Kidney epithelial cell (primary cell): ENCODE measurements at regions not wholly inside any gene's neighbourhood (a gene's known extent, or its start where the extent isn't known, plus 50 kb on each side); places are given as distances from the start of the nearest gene placed in this dataset.

Source experiments
- DNase-seq: peaks from one replicate; pipeline ENCODE4 v3.0.0-alpha.2; 2010; ENCODE audit warnings: low read depth
- H3K27me3 ChIP-seq: 2 replicates; pipeline ENCODE4 v1.6.0; 2011; ENCODE audit warnings: low read length; ENCODE audit not compliant: control insufficient read depth, insufficient read depth
- H3K36me3 ChIP-seq: 2 replicates; pipeline ENCODE4 v1.5.1; 2011; ENCODE audit warnings: low read length; ENCODE audit not compliant: control insufficient read depth, insufficient read depth
- H3K4me3 ChIP-seq: 2 replicates; pipeline ENCODE4 v1.5.1; 2011; ENCODE audit warnings: low read depth, mild to moderate bottlenecking, control low read depth, low read length
- TF ChIP-seq, protein P1 (sequence below): IDR thresholded peaks from 2 replicates; pipeline ENCODE4 v1.5.1; 2011; ENCODE audit warnings: mild to moderate bottlenecking, moderate library complexity, low read length, control low read depth, inconsistent platforms; ENCODE audit not compliant: insufficient read depth, poor library complexity, severe bottlenecking

DNA sequence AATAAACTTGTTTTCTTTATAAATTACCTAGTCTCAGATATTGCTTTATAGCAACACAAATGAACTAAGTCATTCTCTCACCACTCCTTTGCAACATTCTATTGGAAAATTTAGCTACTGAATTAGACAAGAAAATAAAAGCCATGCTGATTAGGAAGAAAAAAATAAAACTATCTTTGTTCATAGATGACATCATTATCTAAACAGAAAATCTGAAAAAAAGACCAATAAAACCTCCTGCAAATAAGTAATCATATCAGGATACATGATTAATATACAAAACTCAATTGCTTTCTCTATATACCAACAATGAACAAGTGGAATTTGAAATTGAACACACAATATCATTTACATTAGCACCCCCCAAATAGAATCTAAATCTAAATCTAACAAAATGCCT is 455.3 kb upstream of the KIF2A start:
- Histone ChIP-seq H3K36me3 (no peaks in the 10 kb centered on the region), H3K27me3 (no peaks in the 10 kb centered on the region), H3K4me3 (no peak overlapping the region)
- TF ChIP-seq, protein P1, sequence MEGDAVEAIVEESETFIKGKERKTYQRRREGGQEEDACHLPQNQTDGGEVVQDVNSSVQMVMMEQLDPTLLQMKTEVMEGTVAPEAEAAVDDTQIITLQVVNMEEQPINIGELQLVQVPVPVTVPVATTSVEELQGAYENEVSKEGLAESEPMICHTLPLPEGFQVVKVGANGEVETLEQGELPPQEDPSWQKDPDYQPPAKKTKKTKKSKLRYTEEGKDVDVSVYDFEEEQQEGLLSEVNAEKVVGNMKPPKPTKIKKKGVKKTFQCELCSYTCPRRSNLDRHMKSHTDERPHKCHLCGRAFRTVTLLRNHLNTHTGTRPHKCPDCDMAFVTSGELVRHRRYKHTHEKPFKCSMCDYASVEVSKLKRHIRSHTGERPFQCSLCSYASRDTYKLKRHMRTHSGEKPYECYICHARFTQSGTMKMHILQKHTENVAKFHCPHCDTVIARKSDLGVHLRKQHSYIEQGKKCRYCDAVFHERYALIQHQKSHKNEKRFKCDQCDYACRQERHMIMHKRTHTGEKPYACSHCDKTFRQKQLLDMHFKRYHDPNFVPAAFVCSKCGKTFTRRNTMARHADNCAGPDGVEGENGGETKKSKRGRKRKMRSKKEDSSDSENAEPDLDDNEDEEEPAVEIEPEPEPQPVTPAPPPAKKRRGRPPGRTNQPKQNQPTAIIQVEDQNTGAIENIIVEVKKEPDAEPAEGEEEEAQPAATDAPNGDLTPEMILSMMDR = no peak
- no peak for DNase-seq

- H3K4me3 ChIP-seq = no peak overlapping the region
- no peaks in the 10 kb centered on the region for H3K36me3 ChIP-seq
- TF ChIP-seq, protein P1 = no peak
- no peak for DNase-seq
- H3K27me3 ChIP-seq = no peaks in the 10 kb centered on the region
These were observed 451.5 kb upstream of the KIF2A start for GRCh38 chr5:61854531-61854930.

- DNase-seq = no peak
- Histone ChIP-seq H3K36me3 (no peaks in the 10 kb centered on the region), H3K4me3 (no peak overlapping the region), H3K27me3 (no peaks in the 10 kb centered on the region)
- TF ChIP-seq, protein P1 = no peak
These were observed 445.0 kb upstream of the KIF2A start for GRCh38 chr5:61860978-61861377.

DNA sequence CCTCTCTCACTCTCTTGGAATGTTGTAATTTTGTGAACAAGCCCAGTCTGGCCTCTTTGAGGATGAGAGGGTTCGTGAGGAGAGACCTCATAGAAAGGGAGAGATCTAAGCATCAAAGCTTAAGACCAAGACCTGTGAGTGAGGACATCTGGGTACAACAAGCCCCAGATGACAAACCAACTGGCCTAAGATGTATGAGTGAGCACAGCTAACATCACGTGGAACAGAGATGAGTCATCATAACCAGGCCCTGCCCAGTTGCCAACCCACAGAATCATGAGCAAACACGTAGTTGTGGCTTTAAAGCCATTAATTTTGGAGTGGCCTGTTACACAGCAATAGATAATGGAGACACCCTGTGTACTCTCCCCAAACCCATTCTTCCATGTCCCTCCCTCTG is 439.1 kb upstream of the KIF2A start:
- TF ChIP-seq, protein P1 = no peak
- Histone ChIP-seq H3K27me3 (no peaks in the 10 kb centered on the region), H3K4me3 (no peak overlapping the region), H3K36me3 (no peaks in the 10 kb centered on the region)
- peak; percentile 52 for DNase-seq

DNA sequence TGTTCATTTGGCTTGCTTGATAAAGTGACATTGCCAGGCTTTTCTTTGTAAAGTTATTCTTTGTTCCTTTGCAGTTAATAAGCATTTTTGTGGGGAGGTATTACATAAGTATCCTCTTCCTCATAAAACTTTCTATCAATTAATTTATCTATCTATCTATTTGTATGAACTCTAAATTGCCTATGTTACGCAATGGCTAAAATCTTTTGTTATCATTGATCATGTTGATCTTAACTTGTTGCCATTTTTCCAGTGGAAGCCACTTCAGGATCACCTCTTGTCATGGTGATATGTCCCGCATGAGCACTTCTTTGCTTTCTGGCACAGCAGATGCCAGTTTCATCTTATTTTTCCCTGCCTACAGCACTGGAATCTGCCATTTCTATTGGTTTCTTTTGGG is 436.7 kb upstream of the KIF2A start:
- Histone ChIP-seq H3K36me3 (no peaks in the 10 kb centered on the region), H3K4me3 (no peak overlapping the region), H3K27me3 (no peaks in the 10 kb centered on the region)
- DNase-seq = no peak
- TF ChIP-seq, protein P1 = no peak

DNA sequence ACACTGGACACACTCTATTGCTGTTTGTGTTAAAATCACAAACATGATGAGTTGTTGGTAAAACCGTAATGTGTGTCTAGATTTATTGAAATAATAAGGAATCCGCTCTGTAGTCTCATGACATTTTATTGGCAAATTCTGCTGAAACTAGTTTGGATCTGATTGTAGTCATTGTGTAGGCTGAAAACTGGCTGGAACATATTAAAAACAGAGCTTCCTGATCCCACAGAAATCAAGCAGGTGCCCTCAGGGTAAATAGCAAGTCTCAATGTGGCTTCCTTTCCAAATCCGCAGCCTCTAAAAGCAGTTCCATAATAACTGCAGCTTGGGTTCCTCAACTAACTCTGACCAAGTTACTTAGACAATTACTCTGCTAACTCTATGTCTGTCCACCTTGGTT is 427.5 kb upstream of the KIF2A start:
- no peak for DNase-seq
- Histone ChIP-seq H3K4me3 (no peak overlapping the region), H3K36me3 (no peaks in the 10 kb centered on the region), H3K27me3 (no peaks in the 10 kb centered on the region)
- TF ChIP-seq, protein P1 = no peak
